ENCODE measurements at regions not wholly inside any gene's neighbourhood (a gene's known extent, or its start where the extent isn't known, plus 50 kb on each side); places are given as distances from the start of the nearest gene placed in this dataset.

DNA sequence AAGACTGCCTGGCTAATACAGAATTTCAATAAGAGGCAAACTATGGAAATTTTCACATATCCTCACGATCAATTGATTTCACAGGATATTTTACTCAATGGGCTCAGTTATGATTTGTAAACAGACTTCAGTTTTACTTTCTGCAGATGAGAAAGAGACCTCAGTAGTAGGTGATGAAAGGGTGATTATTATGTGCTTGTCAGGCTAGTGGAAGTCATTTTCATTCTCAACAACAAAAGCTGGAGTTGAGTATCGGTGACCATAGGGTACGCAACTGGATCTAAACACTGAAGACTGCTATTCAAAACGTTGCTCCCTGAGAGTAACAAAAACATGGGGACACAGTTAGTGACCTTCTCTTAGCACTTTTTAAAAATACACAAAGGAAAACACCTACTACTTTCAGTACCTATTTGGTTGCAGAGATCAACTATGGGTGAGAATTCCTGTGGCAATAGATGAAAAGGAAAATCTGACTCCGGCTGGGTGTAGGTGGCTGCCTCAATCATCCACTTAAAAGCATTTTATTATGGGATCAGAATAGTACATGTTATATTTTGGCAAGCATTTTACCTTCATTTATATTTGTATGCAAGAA lies 126.2 kb upstream of the VRK2 start:
- no peak overlapping the region for H3K4me2 ChIP-seq (ENCODE audit: low read length)

DNA sequence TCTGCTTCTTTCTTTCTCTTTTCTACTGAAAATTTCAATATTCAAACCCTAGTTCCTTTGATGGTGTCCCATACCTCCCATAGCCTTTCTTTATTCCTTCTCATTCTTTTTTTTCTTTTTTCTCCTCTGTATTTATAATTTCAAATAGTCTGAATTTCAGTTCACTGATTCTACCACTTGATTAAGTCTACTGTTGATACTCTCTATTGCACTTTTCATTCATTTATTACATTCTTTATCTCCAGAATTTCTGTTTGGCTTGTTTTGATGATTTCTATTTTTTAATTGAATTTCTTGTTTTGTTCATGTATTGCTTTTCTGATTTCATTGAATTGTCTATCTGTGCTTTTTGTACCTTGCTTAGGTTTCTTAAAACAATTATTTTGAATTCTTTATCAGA lies 111.9 kb upstream of the VRK2 start:
- H3K4me2 ChIP-seq (ENCODE audit: low read length), result no peak overlapping the region
- H3K9ac ChIP-seq, result no peak overlapping the region
- H3K79me2 ChIP-seq, result no peaks in the 10 kb centered on the region
- H3K27me3 ChIP-seq (ENCODE audit: control insufficient read depth, insufficient read depth, low read length), result no peaks in the 10 kb centered on the region
- no peak overlapping the region for H3K27ac ChIP-seq
- H3K4me1 ChIP-seq, result no peaks in the 10 kb centered on the region
- no peaks in the 10 kb centered on the region for H3K36me3 ChIP-seq (ENCODE audit: control insufficient read depth, insufficient read depth, low read length)
- H2AFZ ChIP-seq, result no peak overlapping the region
- TF ChIP-seq, protein P1, sequence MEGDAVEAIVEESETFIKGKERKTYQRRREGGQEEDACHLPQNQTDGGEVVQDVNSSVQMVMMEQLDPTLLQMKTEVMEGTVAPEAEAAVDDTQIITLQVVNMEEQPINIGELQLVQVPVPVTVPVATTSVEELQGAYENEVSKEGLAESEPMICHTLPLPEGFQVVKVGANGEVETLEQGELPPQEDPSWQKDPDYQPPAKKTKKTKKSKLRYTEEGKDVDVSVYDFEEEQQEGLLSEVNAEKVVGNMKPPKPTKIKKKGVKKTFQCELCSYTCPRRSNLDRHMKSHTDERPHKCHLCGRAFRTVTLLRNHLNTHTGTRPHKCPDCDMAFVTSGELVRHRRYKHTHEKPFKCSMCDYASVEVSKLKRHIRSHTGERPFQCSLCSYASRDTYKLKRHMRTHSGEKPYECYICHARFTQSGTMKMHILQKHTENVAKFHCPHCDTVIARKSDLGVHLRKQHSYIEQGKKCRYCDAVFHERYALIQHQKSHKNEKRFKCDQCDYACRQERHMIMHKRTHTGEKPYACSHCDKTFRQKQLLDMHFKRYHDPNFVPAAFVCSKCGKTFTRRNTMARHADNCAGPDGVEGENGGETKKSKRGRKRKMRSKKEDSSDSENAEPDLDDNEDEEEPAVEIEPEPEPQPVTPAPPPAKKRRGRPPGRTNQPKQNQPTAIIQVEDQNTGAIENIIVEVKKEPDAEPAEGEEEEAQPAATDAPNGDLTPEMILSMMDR (IDR thresholded peaks at IDR 0.05), result no peak
- H3K9me3 ChIP-seq (ENCODE audit: control insufficient read depth, low read length), result no peaks in the 10 kb centered on the region
- H3K4me3 ChIP-seq (ENCODE audit: low read depth, low read length), result no peak overlapping the region

More for the DNA sequence above, 126.2 kb upstream of the VRK2 start:
- Histone ChIP-seq H3K27me3 (ENCODE audit: control insufficient read depth, insufficient read depth, low read length) (no peaks in the 10 kb centered on the region), H3K4me1 (no peaks in the 10 kb centered on the region), H3K9me3 (ENCODE audit: control insufficient read depth, low read length) (no peaks in the 10 kb centered on the region), H3K9ac (no peak overlapping the region), H3K27ac (no peak overlapping the region), H3K79me2 (no peaks in the 10 kb centered on the region), H2AFZ (no peak overlapping the region), H3K4me3 (ENCODE audit: low read depth, low read length) (no peak overlapping the region), H3K36me3 (ENCODE audit: control insufficient read depth, insufficient read depth, low read length) (no peaks in the 10 kb centered on the region)
- TF ChIP-seq, protein P1 (IDR thresholded peaks at IDR 0.05), result no peak

DNA sequence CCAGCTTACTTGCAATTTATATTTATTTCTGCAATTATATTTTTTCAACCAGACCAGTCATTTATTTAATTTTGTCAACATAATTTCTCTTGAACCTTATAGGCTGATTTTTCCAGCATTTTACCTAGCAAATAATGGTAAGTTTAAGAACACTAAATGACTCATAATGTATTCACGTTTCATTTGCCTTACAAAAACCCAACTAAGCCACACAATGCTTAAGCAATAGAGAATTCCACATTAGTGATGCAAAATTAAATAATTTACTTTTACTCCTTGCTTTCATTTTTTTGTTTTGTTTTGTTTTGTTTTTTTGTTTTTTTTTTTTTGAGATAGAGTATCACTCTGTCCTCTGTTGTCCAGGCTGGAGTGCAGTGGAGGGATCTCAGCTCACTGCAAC lies 110.4 kb upstream of the VRK2 start:
- Histone ChIP-seq H3K9me3 (ENCODE audit: control insufficient read depth, low read length) (no peaks in the 10 kb centered on the region), H3K9ac (no peak overlapping the region), H3K27ac (no peak overlapping the region), H3K27me3 (ENCODE audit: control insufficient read depth, insufficient read depth, low read length) (no peaks in the 10 kb centered on the region), H3K4me2 (ENCODE audit: low read length) (no peak overlapping the region), H3K36me3 (ENCODE audit: control insufficient read depth, insufficient read depth, low read length) (no peaks in the 10 kb centered on the region), H3K4me1 (no peaks in the 10 kb centered on the region), H3K79me2 (no peaks in the 10 kb centered on the region), H2AFZ (no peak overlapping the region), H3K4me3 (ENCODE audit: low read depth, low read length) (no peak overlapping the region)
- TF ChIP-seq, protein P1 (IDR thresholded peaks at IDR 0.05), result no peak

DNA sequence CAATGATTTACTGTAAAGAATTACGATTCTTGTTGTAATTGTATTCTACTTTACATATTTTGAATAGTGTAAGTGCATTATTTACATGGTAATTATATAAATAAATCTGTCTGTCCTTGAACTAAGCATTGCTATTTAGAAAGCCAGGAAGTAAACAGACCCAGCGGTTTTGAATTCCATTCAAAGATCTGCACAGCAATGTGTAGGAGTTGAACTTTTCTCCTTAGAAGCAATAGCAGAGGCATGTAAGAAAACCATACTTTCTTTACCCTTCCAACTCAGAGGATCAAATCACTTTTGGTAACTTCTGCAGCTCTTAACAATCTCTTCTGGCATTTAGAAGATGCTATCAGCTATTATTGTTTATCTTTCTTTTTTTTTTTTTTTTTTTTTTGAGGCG lies 109.2 kb upstream of the VRK2 start:
- H3K4me1 ChIP-seq, result no peaks in the 10 kb centered on the region
- H2AFZ ChIP-seq, result no peak overlapping the region
- no peaks in the 10 kb centered on the region for H3K79me2 ChIP-seq
- no peaks in the 10 kb centered on the region for H3K9me3 ChIP-seq (ENCODE audit: control insufficient read depth, low read length)
- no peak overlapping the region for H3K9ac ChIP-seq
- H3K4me2 ChIP-seq (ENCODE audit: low read length), result no peak overlapping the region
- TF ChIP-seq, protein P1 (IDR thresholded peaks at IDR 0.05), result no peak
- no peaks in the 10 kb centered on the region for H3K36me3 ChIP-seq (ENCODE audit: control insufficient read depth, insufficient read depth, low read length)
- no peak overlapping the region for H3K27ac ChIP-seq
- no peaks in the 10 kb centered on the region for H3K27me3 ChIP-seq (ENCODE audit: control insufficient read depth, insufficient read depth, low read length)
- no peak overlapping the region for H3K4me3 ChIP-seq (ENCODE audit: low read depth, low read length)

DNA sequence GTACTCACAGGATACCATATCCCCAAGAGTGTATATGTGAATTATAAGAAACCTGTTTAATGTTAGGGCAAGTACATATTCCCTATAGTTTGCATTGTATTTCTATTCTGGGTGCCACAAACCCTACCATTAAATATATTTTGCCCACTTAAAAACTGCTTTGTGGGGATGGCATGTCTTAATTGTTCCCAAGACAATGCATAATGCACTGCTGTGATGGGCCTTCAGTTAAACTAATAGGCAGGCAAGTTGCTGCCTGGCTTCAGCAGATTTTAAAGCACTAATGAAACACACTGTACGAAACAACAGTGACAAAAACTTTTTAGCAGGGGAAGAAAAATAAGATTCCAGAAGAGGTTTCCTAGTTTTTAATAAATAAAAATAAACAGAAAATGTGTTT lies 104.8 kb upstream of the VRK2 start:
- TF ChIP-seq, protein P1 (IDR thresholded peaks at IDR 0.05), result no peak
- no peaks in the 10 kb centered on the region for H3K36me3 ChIP-seq (ENCODE audit: control insufficient read depth, insufficient read depth, low read length)
- H3K4me1 ChIP-seq, result no peaks in the 10 kb centered on the region
- no peaks in the 10 kb centered on the region for H3K9me3 ChIP-seq (ENCODE audit: control insufficient read depth, low read length)
- no peak overlapping the region for H2AFZ ChIP-seq
- no peaks in the 10 kb centered on the region for H3K79me2 ChIP-seq
- H3K9ac ChIP-seq, result no peak overlapping the region
- no peak overlapping the region for H3K4me2 ChIP-seq (ENCODE audit: low read length)
- no peak overlapping the region for H3K27ac ChIP-seq
- H3K27me3 ChIP-seq (ENCODE audit: control insufficient read depth, insufficient read depth, low read length), result no peaks in the 10 kb centered on the region
- no peak overlapping the region for H3K4me3 ChIP-seq (ENCODE audit: low read depth, low read length)

Measured in parathyroid adenoma (tissue), 2 donors.